A673 (cell line): ENCODE measurements at regions not wholly inside any gene's neighbourhood (a gene's known extent, or its start where the extent isn't known, plus 50 kb on each side); places are given as distances from the start of the nearest gene placed in this dataset.
A peak's percentile ranks its signal among the peaks of the same experiment; 100 is the strongest.

Source experiments
- EZH2 ChIP-seq: fragments of 200-600 bp; sonication (generic); IDR thresholded peaks from 2 replicates; pipeline ENCODE4 v1.6.1; 2017; ENCODE audit warnings: borderline replicate concordance, low read depth, mild to moderate bottlenecking, mixed read lengths, antibody characterized with exemption, low read length; ENCODE audit not compliant: poor library complexity, severe bottlenecking
- TF ChIP-seq, protein P1 (sequence below): fragments of 300-800, 200-600 bp; sonication (generic); conservative IDR thresholded peaks from 2 replicates; pipeline ENCODE4 v1.5.1; 2017; ENCODE audit warnings: low read depth, mild to moderate bottlenecking, antibody characterized with exemption, low read length, moderate library complexity, mixed read lengths

DNA sequence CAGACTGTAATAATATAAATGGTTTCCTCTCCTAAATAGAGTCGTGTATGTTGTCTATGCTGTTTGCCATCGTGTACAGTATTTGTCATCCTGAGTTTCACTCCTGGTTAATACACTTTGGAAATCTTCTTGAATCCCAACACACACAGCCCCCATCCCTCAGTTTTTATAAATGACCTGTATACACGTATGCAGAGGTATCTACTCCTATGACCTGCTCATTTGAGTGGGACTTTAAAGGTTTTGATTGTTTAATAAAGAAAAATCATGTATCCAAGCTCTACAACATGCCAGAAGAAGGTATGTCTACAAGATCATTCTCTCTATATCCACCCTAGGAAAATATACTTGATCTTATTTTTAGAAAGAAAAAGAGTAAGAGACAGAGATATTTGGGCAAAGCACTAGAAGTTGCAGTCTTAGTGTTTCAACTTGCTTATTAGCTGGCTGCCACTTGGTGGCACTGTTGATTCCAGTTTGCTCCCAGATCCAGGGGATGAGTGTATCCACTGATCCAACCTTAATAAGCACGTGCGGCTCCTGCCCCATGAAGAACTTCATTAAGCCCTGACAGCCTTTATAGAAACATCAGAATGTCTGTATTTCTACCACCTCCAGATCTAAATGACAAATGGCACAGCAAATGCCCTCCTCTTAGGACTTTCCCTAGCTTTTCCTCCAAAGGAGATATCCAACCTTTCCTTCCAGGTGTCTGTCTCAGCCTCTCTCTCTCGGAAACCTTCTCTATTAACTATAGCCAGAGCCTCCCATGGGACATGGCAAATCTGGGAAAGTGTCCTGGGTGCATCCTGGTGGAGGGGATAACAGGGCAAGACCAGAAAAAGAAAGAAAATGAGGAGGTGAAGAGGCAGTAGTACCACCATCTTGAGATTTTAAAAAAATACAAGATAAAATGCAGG, 181.6 kb upstream of the NEBL start:
- TF ChIP-seq, protein P1, sequence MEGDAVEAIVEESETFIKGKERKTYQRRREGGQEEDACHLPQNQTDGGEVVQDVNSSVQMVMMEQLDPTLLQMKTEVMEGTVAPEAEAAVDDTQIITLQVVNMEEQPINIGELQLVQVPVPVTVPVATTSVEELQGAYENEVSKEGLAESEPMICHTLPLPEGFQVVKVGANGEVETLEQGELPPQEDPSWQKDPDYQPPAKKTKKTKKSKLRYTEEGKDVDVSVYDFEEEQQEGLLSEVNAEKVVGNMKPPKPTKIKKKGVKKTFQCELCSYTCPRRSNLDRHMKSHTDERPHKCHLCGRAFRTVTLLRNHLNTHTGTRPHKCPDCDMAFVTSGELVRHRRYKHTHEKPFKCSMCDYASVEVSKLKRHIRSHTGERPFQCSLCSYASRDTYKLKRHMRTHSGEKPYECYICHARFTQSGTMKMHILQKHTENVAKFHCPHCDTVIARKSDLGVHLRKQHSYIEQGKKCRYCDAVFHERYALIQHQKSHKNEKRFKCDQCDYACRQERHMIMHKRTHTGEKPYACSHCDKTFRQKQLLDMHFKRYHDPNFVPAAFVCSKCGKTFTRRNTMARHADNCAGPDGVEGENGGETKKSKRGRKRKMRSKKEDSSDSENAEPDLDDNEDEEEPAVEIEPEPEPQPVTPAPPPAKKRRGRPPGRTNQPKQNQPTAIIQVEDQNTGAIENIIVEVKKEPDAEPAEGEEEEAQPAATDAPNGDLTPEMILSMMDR, result peak; percentile 83
- TF ChIP-seq EZH2, result no peak
